HG03571 (cell line): ENCODE measurements at regions not wholly inside any gene's neighbourhood (a gene's known extent, or its start where the extent isn't known, plus 50 kb on each side); places are given as distances from the start of the nearest gene placed in this dataset.
"Not testable (repeated sequence)": the region's sequence is repeated elsewhere in the genome, so short reads cannot be mapped to it uniquely, and the experiment has no call there.

ENCODE experiments used
- ATAC-seq: cut with Tn5 transposase; IDR thresholded peaks from one replicate; pipeline ENCODE4 v1.9.1; 2021; ENCODE audit not compliant: unreplicated experiment

GRCh38 chr4:135464311-135464710, 1262.7 kb upstream of the PABPC4L start:
- no peak for ATAC-seq

GRCh38 chr4:135447598-135447997, 1246.0 kb upstream of the PABPC4L start:
- not testable (repeated sequence) for ATAC-seq

- ATAC-seq, result no peak
Observed at GRCh38 chr4:135434936-135435335, 1233.3 kb upstream of the PABPC4L start.

- ATAC-seq, result no peak
Observed at GRCh38 chr4:135429528-135429927, 1227.9 kb upstream of the PABPC4L start.

- ATAC-seq, result no peak
Observed at GRCh38 chr4:135418353-135418752, 1216.8 kb upstream of the PABPC4L start.

GRCh38 chr4:135412213-135412612, 1210.6 kb upstream of the PABPC4L start:
- no peak for ATAC-seq

GRCh38 chr4:135411251-135411650, 1209.7 kb upstream of the PABPC4L start:
- no peak for ATAC-seq

- ATAC-seq, result not testable (repeated sequence)
Observed at GRCh38 chr4:135409261-135409660, 1207.7 kb upstream of the PABPC4L start.

- no peak for ATAC-seq
Observed at GRCh38 chr4:135408109-135408508, 1206.5 kb upstream of the PABPC4L start.

GRCh38 chr4:135406597-135406996, 1205.0 kb upstream of the PABPC4L start:
- ATAC-seq, result not testable (repeated sequence)

- ATAC-seq, result no peak
Observed at GRCh38 chr4:135385830-135386581, 1184.4 kb upstream of the PABPC4L start.

- ATAC-seq, result no peak
Observed at GRCh38 chr4:135383356-135384288, 1182.0 kb upstream of the PABPC4L start.

GRCh38 chr4:135382280-135382959, 1180.8 kb upstream of the PABPC4L start:
- ATAC-seq, result no peak

- no peak for ATAC-seq
Observed at GRCh38 chr4:135372131-135372530, 1170.5 kb upstream of the PABPC4L start.

- no peak for ATAC-seq
Observed at GRCh38 chr4:135371137-135371536, 1169.5 kb upstream of the PABPC4L start.

- ATAC-seq, result no peak
Observed at GRCh38 chr4:135368831-135369230, 1167.2 kb upstream of the PABPC4L start.

GRCh38 chr4:135365065-135365464, 1163.5 kb upstream of the PABPC4L start:
- ATAC-seq, result no peak

GRCh38 chr4:135359128-135359527, 1157.5 kb upstream of the PABPC4L start:
- ATAC-seq, result no peak

- no peak for ATAC-seq
Observed at GRCh38 chr4:135357091-135357490, 1155.5 kb upstream of the PABPC4L start.

GRCh38 chr4:135354876-135355275, 1153.3 kb upstream of the PABPC4L start:
- no peak for ATAC-seq

GRCh38 chr4:135353008-135353407, 1151.4 kb upstream of the PABPC4L start:
- ATAC-seq, result no peak
